T-helper 1 cell (primary cell): ENCODE measurements at regions not wholly inside any gene's neighbourhood (a gene's known extent, or its start where the extent isn't known, plus 50 kb on each side); places are given as distances from the start of the nearest gene placed in this dataset.

Experiments used
- DNase-seq, 5 donors: peaks; one replicate each; pipeline ENCODE4 v3.0.0-alpha.2; 2012 to 2020

- DNase-seq = no peak
Observed at GRCh38 chr20:52921340-52921739, 50.8 kb upstream of the TSHZ2 start.

- DNase-seq = no peak
Observed at GRCh38 chr20:52918311-52918710, 53.8 kb upstream of the TSHZ2 start.

GRCh38 chr20:52915564-52915963 is 56.6 kb upstream of the TSHZ2 start:
- no peak for DNase-seq

DNA sequence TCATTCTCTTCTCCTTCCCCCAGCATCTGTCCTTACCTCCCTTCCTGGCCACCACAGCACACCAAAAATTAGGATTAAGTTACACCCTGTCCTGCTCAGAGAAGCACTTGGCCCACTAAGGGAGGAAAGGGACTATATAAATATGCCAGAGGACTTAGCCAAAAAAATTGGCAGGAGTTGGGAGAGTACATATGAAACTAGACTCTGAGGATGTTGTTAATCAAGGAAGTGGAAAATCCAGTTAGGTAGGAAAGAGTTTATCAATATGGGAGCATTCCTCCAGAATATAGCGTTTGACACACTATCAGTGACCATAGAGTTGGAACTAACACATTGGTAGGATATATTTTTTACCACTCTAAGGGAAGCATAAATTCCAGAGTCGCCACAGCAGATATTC is 57.3 kb upstream of the TSHZ2 start:
- DNase-seq = no peak

GRCh38 chr20:52913650-52914387 is 58.3 kb upstream of the TSHZ2 start:
- no peak for DNase-seq

- no peak for DNase-seq
Observed at GRCh38 chr20:52905241-52905994, 66.7 kb upstream of the TSHZ2 start.

DNA sequence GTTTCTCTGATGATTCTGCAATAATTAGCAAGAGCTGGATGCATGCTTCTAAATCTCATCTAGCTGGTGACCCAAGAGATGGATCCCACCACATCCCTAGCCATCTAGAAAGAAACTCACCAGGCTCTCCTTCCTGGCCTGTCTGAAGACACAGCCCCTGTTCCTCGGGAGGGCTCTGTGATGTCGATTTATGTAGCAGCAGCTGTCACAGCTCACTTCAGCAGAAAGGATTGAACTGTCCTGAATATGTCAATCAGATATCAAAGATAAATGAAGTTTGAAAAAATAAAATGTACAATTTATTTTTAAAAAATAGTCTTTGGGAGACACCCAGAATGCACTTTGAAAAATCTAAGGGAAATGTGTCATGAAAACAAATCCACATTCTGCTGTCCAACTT is 67.3 kb upstream of the TSHZ2 start:
- DNase-seq = no peak

DNA sequence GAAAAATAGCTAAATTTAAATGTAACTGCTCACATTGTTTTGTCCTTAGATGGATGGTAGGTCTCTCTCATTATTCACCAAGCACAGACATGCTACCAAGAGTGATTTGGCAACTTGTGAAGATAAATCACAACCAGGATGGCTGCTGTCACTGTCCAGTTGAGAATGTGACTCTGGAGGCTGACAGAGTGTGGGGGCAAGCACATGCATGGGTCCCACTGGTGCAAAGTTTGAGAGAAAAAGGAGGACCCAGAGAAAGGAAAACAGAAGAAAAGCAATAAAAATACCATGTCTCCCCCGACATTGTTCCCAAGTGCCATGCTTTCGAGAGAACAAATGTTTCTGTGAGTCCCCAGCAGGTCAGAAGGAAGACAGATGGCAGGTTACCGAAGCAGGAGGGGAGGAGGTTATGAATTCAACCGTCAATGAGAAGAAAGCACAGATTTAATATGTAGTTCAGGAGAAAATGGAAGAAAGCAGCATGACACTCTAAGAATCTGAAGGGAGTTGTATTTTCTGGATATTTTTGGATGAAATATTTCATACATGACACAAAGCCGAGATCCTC is 73.0 kb upstream of the TSHZ2 start:
- no peak for DNase-seq

DNA sequence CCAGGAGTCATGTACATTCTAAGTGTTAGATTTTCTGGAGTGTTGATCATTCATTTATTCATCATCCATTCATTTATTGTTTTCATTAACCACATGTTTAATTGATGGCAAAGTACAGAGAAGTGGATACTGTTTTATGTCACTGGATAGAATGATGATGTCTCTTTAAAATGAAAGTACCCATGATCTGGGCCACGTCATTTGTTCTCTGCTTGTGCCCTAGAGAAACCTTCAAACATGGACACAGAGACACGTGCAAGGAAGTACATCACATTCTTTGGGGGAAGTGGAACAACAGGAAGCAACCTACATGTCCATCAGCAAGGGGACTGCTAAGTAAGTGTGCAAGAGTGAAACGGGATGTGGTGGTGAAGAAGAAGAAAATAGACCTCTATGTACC is 75.8 kb upstream of the TSHZ2 start:
- DNase-seq = peak in 1 of 5 donors; percentile 14

- no peak for DNase-seq
Observed at GRCh38 chr20:52895701-52896100, 76.5 kb upstream of the TSHZ2 start.

- DNase-seq = no peak
Observed at GRCh38 chr20:52895235-52895634, 76.9 kb upstream of the TSHZ2 start.

DNA sequence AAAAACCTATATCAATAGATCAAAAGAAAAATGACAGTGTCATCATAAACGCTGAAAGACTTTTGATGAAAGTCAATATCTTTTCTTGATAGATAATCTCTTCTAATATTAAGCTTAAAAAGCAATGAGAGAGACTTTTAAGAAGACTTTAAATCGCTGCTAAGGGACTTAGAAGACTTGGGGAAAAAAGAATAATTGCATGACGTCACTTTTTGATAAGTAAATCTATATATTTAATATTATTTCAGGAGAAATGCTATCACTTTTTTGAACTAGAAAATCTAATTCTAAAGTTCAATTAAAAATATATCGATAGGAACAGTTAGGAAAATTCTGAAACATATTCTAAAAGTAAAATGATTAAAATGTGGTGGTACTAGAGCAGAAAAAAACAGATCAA is 78.7 kb upstream of the TSHZ2 start:
- no peak for DNase-seq

- no peak for DNase-seq
Observed at GRCh38 chr20:52892023-52892422, 80.1 kb upstream of the TSHZ2 start.

GRCh38 chr20:52890130-52890529 is 82.0 kb upstream of the TSHZ2 start:
- no peak for DNase-seq

GRCh38 chr20:52889225-52889624 is 82.9 kb upstream of the TSHZ2 start:
- DNase-seq = no peak

GRCh38 chr20:52888096-52888495 is 84.1 kb upstream of the TSHZ2 start:
- DNase-seq = no peak

GRCh38 chr20:52880997-52881396 is 91.2 kb upstream of the TSHZ2 start:
- DNase-seq = no peak

DNA sequence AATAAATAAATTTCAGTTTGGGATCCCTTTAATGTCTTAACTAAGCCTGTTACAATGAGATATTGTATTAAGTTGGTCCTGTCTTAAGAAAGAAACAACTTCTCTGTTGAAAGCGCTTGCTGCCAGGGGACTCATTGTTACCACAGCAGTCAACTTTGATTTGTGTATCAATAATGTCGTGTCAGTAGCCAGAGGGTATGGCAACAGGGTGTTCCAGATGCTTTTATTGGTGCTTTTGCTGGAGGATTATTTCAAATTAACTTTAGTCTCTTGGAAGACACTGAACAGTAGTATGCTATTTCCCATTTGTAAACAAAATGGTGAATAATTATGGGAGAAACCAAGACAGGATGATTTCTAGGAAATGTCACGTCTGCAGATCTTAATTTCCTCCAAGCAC is 91.9 kb upstream of the TSHZ2 start:
- DNase-seq = no peak

GRCh38 chr20:52874241-52874640 is 97.9 kb upstream of the TSHZ2 start:
- DNase-seq = no peak

- DNase-seq = peak in 1 of 5 donors; percentile 12
Observed at GRCh38 chr20:52869698-52870501, 102.3 kb upstream of the TSHZ2 start.

DNA sequence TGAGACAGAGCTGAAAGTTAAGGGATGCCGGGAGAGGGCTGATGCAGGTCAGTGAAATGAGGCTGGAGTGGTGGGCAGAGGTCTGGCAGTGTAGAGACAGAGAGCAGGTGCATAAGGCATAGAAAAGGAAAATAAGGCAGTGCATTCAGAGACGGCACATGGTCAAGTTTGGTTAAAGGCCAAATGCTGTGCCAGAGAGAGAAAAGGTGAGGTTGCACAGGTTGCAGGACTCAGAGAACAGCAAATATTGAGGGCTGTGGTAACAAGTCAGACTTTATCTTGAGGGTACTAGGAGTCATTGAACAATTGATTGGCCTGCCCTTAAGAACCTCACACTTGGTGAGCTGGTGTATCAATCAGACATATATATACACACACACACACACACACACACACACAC is 102.9 kb upstream of the TSHZ2 start:
- no peak for DNase-seq

GRCh38 chr20:52867305-52867704 is 104.9 kb upstream of the TSHZ2 start:
- DNase-seq = no peak

DNA sequence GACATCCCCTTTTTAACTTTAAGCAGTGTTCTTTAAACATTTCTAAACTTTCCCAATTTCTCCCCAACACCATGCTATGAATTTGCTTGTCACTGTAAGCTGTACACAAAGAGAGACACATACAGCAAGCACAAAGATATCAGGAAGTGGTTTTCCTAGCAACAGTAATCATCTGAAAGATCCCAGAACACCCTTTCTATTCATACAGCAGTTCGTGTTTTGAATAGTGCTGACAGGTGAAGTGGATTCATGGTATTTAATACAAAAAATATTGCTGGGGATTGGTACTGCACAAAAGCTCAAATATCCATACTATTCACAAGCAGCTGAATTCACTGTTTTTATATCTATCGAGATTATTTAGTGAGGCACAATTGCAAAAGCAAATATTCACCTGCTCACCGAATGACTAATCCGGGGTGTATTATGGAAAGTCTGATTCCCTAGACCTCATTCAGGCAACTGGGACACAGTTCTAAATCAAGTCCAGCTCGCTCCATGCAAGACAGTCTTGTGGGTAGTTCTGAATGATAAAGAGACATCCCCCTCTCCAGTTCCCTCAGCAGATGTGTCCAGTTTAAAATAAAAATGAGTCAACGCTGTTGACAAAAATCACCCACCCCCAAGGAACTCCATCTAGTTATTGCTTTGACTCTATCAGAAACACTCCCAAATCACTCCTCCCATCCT is 107.1 kb upstream of the TSHZ2 start:
- no peak for DNase-seq
